Hematopoietic multipotent progenitor cell treated with erythropoietin and hydrocortisone succinate and interleukin-3 and kit ligand, for 17 days (in vitro differentiated cells): ENCODE measurements at regions not wholly inside any gene's neighbourhood (a gene's known extent, or its start where the extent isn't known, plus 50 kb on each side); places are given as distances from the start of the nearest gene placed in this dataset.
A peak's percentile ranks its signal among the peaks of the same experiment; 100 is the strongest.
"Not testable (repeated sequence)": the region's sequence is repeated elsewhere in the genome, so short reads cannot be mapped to it uniquely, and the experiment has no call there.

Experiments used
- DNase-seq: peaks from one replicate; pipeline ENCODE4 v3.0.0-alpha.2; 2015; ENCODE audit warnings: low spot score

DNA sequence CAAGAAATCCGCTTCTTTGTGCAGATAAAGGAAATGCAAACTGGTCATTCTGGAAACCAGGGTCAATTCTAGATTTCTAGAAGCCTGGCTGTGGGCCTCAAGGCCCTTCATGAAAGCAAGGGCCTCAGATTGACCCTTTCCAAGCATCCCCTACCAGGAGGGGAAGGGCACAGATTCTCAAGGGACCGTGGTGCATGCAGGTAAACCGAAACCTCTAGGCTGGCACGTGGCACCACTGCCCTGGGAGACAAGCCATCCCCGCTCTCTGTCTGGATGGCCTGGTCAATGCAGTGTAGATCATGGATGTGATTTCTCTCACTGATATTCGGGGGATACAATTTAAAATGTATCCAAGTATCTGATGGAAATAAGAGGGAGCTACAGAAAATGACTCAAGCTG, 69.4 kb downstream of the TOMM20 start:
- DNase-seq: no peak

DNA sequence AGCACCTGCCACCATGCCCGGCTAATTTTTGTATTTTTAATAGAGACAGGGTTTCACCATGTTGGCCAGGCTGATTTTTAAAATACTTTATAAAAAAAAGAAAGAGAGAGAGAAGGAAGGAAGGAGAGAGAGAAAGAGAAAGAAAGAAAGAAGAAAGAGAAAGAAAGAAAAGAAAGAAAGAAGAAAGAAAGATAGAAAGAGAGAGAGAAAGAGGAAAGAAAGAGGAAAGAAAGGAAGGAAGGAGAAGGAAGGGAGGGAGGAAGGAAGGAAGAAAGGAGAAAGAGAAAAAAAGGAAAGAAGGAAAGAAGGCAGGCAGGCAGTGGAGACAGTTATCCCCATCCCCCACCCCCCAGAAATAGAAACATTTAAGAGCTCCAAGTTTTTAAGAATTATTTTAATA, 69.9 kb downstream of the TOMM20 start:
- DNase-seq: no peak

DNA sequence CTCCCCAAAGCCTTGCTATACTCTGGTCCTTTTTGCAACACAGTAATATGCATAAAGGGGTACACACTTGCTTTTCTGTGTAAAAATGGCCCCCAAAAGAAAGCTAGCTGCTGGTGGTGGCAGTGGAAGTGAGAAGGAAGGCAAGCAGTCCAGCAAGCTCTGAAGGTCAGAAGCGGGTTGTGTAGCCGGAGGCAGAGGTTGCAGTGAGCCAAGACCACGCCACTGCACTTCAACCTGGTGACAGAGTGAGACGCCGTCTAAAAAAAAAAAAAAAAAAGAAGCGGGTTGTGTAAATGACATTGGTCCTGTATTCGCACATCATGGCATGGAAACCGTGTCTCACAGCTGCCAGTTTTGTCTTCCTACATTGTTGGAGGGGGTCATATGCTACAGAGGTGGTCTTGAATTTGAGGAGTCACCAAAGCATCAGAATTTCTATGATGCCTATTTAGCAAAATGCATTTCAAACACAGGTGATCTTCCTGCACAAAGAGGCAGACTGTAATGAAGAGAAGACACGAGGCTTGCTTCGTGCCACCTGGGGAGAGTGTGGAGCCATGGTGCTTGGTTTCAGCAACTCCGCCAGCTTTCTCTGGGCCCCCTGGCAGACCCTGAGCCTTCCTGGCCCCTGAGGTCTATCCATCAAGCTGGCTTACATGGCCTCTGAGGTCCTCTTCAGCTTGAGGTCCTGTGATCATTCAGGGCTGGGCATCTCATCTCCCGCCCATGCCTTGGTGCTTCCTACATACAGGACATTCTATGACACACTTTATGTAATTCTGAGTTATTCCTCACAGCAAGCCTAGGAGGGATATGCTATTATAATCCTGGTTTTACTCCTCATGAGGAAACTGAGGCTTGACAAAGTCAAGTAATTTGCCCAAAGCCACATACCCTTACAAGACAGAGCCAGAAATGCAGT, 71.0 kb downstream of the TOMM20 start:
- no peak for DNase-seq

DNA sequence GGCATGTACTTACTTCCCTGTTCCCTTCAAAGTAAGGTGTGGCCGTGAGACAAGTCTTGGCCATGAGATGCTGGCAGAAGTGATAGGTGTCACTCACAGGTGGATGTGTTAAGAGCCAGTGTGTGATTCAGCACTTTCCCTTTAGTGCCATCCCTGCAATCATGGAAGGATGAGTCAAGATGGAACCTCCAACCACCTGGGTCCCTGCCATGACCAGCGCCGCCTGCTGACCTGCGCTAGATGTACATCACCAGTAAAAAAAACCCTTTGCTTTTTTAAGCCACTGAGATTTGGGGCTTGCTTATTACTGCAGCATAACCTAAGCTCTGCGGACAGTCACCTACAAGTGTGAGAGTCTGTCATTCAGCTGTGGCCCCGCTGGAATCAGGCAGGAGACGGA, 71.7 kb downstream of the TOMM20 start:
- DNase-seq: peak; percentile 64

DNA sequence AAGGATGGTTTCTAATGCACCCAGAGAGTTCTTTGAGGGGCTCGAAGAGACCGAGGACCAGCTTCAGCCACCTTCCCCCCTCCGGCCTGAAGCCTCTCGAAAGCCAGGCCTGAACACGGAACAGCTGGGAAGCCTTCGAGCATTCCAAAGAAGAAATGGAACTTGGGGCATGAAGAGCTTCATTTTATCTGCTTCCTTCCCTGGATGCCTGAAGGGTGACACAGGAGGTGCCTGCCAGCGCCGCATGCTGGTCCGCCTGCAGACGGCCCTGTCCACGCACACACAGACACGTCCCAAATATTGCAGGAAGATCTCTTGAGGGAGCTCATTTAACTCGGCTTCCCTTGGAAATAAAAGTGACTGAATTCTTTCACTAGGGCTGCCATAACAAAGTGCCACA, 73.7 kb downstream of the TOMM20 start:
- no peak for DNase-seq

DNA sequence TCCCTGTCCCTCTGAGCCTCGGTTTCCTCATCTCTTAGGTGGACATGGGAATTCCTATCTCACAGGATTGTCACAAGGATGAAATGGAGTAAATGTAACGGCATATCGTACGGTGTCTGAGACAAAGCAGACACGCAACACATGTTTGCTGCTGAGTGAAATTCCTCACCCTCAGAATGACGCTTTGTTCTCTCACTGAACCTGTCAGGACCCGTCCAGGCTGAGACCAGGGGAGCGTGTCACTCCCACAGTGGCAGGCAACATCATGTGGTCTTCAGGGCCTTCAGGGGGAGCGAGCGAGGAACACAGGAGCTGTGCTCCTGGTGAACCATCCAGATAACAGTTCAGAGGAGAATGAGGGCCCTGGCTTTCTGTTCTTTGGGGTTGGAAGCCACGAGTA, 74.2 kb downstream of the TOMM20 start:
- DNase-seq: no peak

DNA sequence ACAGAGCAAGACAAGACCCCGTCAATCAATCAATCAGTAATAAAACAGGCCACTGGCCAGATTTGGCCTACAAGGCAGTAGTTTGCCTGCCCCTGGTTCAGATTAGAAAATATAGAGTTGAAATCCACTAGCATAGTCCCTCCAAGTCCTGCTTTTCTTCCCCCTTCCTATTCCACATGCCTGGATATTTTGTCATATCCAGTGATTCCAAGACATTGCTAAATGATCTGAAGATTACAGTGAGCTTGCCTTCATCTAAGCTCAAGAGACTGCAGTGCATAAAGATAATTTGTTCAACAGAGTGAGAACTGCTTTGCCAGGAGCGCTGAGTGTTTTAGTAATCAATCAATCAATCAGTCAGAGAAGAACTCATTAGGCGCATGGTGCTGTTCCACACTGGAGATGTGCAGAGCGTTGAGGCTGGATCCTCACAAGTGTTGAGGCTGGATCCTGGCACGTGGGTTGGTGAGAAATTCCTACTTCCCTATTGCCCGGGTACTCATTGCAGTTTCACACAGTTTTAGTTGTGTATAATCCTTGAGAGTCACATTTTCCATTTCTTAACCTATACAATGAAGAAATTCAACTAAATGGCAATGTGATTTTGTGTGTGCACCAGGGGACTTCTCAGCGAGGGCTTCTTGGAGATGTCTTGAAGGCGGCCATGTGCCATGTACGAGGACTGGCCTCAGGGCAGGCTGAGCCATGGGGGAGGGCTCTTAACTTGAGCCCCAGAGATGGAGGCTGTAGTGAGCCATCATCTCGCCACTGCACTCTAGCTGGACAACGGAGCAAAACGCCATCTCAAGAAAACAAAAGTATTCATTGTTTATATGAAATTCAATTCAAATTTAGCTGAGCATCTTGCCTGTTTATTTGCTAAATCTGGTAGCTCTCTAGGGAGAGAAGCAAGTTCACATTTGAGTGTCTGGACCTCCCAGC, 76.3 kb downstream of the TOMM20 start:
- no peak for DNase-seq

DNA sequence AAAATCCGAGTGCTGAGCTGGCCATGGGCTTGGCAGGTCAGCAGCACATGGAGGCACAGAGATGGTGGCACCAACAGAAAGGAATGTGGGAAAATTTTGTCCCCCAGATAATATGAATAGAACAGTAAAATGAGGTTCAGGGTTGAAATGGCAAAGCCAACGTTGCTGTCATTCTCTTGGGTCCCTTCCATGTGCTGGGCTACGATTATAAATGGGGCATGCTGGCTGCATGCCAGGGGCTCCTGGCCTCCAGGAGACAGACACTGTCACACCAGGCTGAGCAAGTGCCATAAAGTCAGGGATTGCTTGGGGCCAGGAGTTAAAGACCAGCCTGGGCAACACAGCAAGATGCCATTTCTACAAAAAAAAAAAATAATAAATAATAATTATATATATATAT, 77.1 kb downstream of the TOMM20 start:
- DNase-seq: no peak

DNA sequence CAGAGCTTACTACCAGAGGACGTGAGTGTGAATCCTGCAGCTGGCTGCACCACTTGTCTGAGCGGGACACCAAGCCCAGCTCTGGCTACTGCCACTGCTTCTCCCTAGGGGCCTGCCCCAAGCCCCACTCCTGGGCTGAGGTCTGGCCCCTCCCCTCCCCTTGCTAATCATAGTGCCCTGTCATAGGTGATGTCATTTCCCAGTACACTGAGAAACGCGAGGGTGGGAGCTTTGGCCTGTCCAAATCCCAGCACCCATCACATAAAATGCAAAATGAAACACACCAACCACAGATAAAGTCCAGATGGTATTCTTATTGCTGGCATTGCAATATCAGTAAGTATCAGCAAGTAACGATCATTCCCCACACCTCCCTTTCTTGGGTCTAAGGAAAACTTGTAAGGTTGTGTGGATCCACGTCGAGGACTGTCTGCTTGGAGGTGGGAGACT, 77.7 kb downstream of the TOMM20 start:
- no peak for DNase-seq

DNA sequence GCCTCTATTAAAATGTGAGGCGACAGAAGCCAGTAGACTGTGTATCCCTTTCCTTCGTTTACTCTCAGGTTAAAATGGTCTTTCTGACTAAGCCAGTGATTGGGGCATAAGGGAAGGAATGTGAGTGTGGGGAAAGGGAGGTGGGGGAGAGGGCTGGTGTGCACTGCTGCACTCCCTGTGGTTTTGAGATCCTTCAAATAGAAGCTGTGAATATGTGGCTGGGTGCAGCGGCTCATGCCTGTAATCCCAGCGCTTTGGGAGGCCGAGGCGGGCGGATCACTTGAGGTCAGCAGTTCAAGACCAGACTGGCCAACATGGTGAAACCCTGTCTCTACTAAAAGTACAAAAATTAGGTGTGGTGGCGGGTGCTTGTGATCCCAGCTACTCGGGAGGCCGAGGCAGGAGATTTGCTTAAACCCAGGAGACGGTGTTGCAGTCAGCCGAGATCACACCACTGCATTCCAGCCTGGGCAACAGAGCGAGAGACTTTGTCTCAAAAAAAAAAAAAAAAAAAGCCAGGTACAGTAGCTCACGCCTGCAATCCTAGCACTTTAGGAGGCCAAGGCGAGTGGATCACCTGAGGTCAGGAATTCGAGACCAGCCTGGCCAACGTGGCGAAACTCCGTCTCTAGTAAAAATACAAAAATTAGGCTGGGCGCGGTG, 78.8 kb downstream of the TOMM20 start:
- DNase-seq: not testable (repeated sequence)

DNA sequence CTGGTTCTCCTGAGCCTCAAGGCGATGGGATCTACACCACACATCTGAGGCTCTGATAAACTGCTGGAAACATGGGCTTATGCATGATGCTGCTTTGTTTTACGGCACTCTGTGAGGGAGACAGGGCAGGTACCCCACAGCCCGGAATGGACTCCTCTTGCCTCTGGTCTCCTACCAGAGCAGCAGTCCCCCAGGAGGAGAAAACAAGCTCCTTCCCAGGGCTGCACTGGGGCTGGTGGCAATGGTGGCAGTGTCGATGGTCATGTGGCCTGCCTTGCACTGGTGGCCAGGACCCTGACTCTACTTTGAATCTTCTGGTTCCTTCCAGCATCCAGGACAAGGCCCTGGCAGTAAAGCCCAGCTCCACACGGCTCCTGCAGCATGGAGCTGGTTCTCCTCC, 79.4 kb downstream of the TOMM20 start:
- DNase-seq: no peak

DNA sequence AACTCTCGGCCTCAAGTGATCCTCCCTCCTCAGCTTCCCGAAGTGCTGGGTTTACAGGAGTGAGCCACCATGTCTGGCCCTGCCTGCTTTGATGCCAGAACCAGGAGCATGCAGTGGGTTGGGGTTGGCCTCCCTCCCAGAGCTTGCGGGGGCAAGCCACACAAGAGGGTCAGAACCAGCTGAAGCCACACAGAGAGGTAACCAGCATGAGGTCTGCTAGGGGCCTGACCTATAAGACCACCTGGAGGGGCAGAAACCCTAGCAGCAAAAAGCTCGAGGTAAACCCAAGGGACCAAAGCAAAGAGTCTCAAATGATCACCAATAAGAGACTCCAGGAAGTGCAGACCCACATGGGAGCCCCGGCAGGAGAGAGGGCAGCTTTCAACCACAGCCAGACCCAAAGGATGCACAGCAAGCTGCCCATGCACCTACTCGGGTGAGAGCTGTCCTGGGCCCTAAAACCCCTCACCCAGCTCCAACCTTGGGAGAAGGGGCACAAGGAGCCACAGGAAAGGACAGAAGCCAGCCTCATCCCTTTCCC, 81.2 kb downstream of the TOMM20 start:
- no peak for DNase-seq

DNA sequence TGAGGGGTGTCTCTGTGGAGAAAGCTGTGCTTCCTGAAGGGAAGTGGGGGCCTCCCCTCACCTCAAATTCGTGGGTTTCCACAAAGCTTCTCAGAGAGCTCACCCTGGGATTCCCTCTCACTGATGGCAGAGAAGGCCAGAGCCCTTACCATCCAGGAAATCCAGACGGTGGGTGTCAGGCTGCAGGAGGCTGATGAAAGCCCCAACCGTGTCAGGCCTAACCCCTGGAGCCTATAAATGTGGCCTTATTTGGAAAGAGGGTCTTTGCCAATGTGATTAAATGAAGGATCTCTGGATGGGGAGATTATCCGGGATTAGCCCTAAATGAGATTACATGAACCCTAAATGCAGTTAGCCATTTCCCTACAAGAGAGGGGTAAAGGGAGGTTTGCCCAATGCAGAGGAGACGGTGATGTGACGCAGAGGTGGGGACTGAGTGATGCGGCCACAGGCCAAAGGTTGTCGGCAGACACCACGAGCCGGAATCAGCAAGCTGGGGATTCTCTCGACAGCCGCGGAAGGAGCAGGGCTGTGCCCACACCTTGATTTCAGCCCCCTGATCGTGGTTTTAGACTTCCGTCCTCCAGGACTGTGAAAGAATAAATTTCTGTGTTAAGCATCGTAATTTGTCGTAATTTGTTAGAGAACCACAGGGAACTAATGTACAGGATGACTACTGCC, 82.6 kb downstream of the TOMM20 start:
- DNase-seq: no peak

DNA sequence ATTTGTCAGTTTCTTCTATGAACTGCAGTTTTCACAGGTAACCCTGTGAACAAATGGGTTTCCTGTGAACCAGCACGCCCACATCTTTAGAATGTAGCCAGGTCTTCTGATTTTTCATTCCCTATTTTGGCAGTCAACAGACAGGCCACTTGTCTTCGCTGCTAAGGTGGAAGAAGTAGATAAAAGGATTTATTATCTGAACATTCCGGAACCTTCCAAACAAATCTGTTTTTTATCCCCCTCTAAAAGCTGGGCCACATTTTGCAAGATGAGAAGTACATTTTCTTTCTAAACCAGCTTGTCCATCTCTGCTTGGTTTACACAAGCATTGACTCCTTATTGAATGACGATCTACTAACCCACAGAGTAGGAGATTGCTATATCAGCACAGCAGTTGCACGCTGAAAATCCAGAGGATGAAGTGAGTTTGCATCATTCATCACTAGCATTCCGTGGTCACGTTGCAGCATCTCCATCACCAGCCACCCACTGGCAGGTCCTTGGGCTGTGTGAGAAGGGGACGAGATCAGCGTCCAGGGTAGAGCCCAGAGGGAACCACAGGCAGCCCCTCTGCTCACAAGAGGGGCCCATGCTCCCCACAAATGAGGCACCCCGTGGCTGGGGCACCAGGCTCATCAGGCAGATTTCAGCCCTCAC, 83.5 kb downstream of the TOMM20 start:
- DNase-seq: no peak

DNA sequence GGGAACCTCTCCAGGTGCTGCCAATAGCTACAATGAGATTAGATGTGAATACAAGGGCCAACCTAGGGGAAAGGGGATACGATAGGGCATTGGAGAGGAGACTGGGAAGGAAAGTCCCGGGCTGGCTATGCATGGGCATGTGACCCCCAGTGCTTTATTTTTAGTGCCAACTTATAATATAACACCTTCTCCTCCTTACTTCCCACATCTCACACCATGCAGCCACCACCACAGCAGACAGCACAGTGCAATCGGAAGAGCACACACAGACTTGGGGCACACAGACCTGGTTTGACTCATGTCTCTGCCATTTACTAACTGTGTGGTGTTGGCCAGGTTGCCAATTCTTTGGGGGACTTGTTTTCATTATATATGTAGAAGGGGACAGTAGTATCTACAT, 85.4 kb downstream of the TOMM20 start:
- no peak for DNase-seq

DNA sequence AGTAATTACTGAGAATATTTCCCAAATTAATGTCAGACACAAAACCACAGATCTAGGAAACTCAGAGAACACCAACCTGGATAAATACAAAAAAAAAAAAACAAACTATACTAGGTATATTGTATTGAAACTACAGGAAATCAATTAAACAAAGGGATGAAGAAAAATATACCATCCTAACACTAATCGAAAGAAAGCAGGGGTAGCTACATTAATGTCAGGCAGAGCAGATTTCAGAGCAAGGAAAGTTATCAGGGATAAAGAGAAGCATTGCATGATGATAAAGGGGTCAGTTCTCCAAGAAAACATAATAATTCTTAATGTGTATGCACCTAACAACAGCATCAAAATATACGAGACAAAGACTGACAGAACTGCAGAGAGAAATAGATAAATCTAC, 89.9 kb downstream of the TOMM20 start:
- no peak for DNase-seq

DNA sequence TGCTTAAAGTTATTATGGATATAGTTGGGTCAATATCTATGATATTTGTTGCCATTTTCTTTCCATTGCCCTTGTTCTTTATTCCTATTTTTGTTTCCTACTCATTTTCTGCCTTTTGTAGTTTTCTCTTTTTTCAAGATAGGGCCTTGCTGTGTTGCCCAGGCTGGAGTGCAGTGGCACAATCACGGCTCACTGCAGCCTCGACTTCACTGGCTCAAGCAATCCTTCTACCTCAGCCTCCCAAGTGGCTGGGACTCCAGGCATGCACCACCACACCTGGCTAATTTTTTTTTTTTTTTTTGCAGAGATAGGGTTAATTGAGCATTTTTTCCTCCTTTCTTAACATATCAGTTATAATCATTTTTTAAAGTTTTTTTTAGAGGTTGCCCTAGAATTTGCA, 92.7 kb downstream of the TOMM20 start:
- no peak for DNase-seq

DNA sequence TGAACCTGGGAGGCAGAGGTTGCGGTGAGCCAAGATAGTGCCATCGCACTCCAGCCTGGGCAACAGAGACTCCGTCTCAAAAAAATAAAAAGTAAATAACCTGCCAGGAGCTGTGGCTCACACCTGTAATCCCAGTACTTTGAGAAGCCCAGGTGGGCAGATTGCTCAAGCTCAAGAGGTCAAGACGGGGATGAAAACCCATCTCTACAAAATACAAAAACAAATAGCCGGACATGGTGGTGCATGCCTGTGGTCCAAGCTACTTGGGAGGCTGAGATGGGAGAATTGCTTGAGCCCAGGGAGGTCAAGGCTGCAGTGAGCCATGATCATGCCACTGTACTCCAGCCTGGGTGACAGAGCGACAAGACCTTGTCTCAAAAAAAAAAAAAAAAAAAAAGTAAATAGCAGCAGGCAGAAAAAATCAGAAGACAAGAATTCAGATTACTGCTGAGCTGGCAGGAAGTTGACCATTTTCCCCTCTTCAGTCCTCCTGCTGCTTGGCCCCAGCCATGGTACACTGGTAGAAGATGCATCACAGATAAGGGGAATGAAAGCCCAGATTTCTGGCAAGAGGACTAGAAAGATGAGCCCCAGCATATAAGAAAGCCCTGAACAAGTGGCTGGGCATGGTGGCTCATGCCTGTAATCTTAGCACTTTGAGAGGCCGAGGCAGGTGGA, 97.6 kb downstream of the TOMM20 start:
- DNase-seq: no peak

DNA sequence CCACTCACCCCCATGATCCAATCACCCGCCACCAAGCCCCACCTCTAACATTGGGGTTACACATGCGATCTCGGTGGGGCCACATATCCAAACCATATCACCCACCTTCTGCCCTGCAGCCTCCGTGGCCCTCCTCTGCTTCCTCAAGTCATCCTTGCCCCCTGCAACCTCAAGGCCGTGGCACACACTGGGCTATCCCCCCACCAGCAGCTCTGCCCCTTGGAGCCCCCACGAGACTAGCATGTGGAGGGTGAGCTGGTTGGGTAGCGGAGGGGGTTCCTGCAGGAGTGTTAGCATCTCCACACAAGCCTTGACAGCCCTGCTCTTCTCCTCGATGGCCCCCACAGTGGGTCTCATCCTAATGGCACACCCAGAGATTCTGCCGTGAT, 100.8 kb downstream of the TOMM20 start:
- no peak for DNase-seq

DNA sequence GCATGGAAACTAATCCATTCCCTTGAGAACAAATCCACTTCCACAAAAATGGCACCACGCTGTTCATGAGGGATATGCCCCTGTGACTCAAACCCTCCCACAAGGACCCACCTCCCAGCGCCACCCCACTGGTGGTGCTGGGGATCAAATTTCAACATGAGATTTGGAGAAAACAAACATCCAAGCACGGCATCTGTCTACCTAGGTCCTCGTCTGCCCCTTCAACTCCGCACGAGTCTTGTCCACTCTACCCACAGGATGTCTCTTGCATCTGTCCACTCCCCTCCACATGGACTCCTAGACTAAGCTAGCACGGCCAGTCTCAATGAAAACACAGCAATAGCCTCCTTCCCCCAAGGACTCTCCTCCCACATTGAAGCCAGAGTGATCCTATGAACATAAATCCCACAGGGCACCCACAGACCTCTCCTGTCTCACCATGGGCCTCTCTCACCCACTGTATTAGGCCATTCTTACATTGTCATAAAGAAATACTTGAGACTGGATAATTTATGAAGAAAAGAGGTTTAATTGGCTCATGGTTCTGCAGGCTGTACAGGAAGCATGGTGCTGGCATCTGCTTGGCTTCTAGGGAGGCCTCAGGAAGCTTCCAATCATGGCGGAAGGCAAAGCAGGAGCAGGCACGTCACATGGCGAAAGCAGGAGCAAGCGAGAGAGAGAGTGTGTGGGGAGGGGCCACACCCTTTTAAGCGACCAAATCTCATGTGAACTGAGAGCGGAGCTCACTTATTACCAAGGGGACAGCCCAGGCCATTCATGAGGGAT, 101.4 kb downstream of the TOMM20 start:
- no peak for DNase-seq
